Neural progenitor cell (in vitro differentiated cells): ENCODE measurements at regions not wholly inside any gene's neighbourhood (a gene's known extent, or its start where the extent isn't known, plus 50 kb on each side); places are given as distances from the start of the nearest gene placed in this dataset.

ENCODE experiments used
- DNase-seq: peaks from one replicate; pipeline ENCODE4 v3.0.0-alpha.2; 2016; ENCODE audit warnings: low spot score
- H2AFZ ChIP-seq: fragments of 200-600 bp; sonication (generic); replicated peaks from 2 replicates; pipeline ENCODE4 v1.6.1; 2016; ENCODE audit warnings: antibody characterized with exemption
- H3F3A ChIP-seq: fragments of 200-600 bp; sonication (generic); 2 replicates; pipeline ENCODE4 v1.6.1; 2016; ENCODE audit warnings: antibody characterized with exemption, low read depth
- H3K27ac ChIP-seq: fragments of 200-600 bp; sonication (generic); 2 replicates; pipeline ENCODE4 v1.5.1; 2016; ENCODE audit warnings: mild to moderate bottlenecking
- H3K27me3 ChIP-seq: fragments of 200-600 bp; sonication (generic); 2 replicates; pipeline ENCODE4 v1.6.1; 2016; ENCODE audit warnings: mild to moderate bottlenecking, moderate library complexity
- H3K36me3 ChIP-seq: fragments of 200-600 bp; sonication (generic); 2 replicates; pipeline ENCODE4 v1.5.1; 2016
- H3K4me1 ChIP-seq: fragments of 200-600 bp; sonication (generic); 2 replicates; pipeline ENCODE4 v1.6.1; 2016; ENCODE audit warnings: mixed run types
- H3K4me2 ChIP-seq: fragments of 200-600 bp; sonication (generic); 2 replicates; pipeline ENCODE4 v1.6.1; 2016
- H3K4me3 ChIP-seq: fragments of 200-600 bp; sonication (generic); 2 replicates; pipeline ENCODE4 v1.5.1; 2016
- H3K79me2 ChIP-seq: fragments of 200-600 bp; sonication (generic); 2 replicates; pipeline ENCODE4 v1.6.1; 2016; ENCODE audit warnings: low read depth
- H3K9ac ChIP-seq: fragments of 200-600 bp; sonication (generic); 2 replicates; pipeline ENCODE4 v1.6.1; 2016
- H3K9me3 ChIP-seq: fragments of 200-600 bp; sonication (generic); 2 replicates; pipeline ENCODE4 v1.5.1; 2016; ENCODE audit warnings: low read depth
- H4K20me1 ChIP-seq: fragments of 200-600 bp; sonication (generic); 2 replicates; pipeline ENCODE4 v1.6.1; 2016; ENCODE audit warnings: low read depth
- H3K27ac Mint-ChIP-seq: 3 replicates; pipeline ENCODE4 v1.8.0; 2021; ENCODE audit warnings: mixed read lengths
- H3K27me3 Mint-ChIP-seq: 2 replicates; pipeline ENCODE4 v1.8.0; 2022; ENCODE audit warnings: low read depth, mild to moderate bottlenecking, inconsistent platforms, moderate library complexity, mixed read lengths; ENCODE audit not compliant: insufficient read depth
- H3K36me3 Mint-ChIP-seq: 3 replicates; pipeline ENCODE4 v1.8.0; 2021; ENCODE audit warnings: mixed read lengths
- H3K4me1 Mint-ChIP-seq: 3 replicates; pipeline ENCODE4 v1.8.0; 2021; ENCODE audit warnings: mixed read lengths
- H3K4me3 Mint-ChIP-seq: 3 replicates; pipeline ENCODE4 v1.8.0; 2021; ENCODE audit warnings: mild to moderate bottlenecking, moderate library complexity, mixed read lengths
- H3K9me3 Mint-ChIP-seq: 3 replicates; pipeline ENCODE4 v1.8.0; 2020; ENCODE audit warnings: mixed read lengths
- EZH2 ChIP-seq: fragments of 200-600 bp; sonication (generic); IDR thresholded peaks from 2 replicates; pipeline ENCODE4 v1.6.1; 2017; ENCODE audit warnings: antibody characterized with exemption, mild to moderate bottlenecking, moderate library complexity
- EZH2phosphoT487 ChIP-seq: fragments of 200-600 bp; sonication (generic); IDR thresholded peaks from 2 replicates; pipeline ENCODE4 v1.6.1; 2017; ENCODE audit warnings: antibody characterized with exemption
- TF ChIP-seq, protein P1 (sequence below): fragments of 200-600 bp; sonication (generic); IDR thresholded peaks from 2 replicates; pipeline ENCODE4 v1.5.1; 2017; ENCODE audit warnings: antibody characterized with exemption, mild to moderate bottlenecking

- no peaks in the 10 kb centered on the region for H3F3A ChIP-seq
- H3K9me3 ChIP-seq = no peaks in the 10 kb centered on the region
- DNase-seq = no peak
- TF ChIP-seq EZH2 = no peak
- TF ChIP-seq, protein P1, sequence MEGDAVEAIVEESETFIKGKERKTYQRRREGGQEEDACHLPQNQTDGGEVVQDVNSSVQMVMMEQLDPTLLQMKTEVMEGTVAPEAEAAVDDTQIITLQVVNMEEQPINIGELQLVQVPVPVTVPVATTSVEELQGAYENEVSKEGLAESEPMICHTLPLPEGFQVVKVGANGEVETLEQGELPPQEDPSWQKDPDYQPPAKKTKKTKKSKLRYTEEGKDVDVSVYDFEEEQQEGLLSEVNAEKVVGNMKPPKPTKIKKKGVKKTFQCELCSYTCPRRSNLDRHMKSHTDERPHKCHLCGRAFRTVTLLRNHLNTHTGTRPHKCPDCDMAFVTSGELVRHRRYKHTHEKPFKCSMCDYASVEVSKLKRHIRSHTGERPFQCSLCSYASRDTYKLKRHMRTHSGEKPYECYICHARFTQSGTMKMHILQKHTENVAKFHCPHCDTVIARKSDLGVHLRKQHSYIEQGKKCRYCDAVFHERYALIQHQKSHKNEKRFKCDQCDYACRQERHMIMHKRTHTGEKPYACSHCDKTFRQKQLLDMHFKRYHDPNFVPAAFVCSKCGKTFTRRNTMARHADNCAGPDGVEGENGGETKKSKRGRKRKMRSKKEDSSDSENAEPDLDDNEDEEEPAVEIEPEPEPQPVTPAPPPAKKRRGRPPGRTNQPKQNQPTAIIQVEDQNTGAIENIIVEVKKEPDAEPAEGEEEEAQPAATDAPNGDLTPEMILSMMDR = no peak
- no peak for TF ChIP-seq EZH2phosphoT487
- H3K9me3 Mint-ChIP-seq = no peaks in the 10 kb centered on the region
- H3K36me3 Mint-ChIP-seq = no peaks in the 10 kb centered on the region
- H3K79me2 ChIP-seq = no peaks in the 10 kb centered on the region
- no peak overlapping the region for H3K27ac ChIP-seq
- H3K9ac ChIP-seq = no peak overlapping the region
- H3K4me2 ChIP-seq = no peak overlapping the region
- H3K4me3 Mint-ChIP-seq = no peak overlapping the region
- H3K36me3 ChIP-seq = no peaks in the 10 kb centered on the region
- no peaks in the 10 kb centered on the region for H3K27me3 ChIP-seq
- no peak overlapping the region for H3K4me3 ChIP-seq
- H3K27ac Mint-ChIP-seq = no peak overlapping the region
- H3K4me1 ChIP-seq = no peaks in the 10 kb centered on the region
- no peaks in the 10 kb centered on the region for H3K4me1 Mint-ChIP-seq
- H4K20me1 ChIP-seq = no peaks in the 10 kb centered on the region
- peak overlapping the region; percentile 59 for H2AFZ ChIP-seq
- H3K27me3 Mint-ChIP-seq = no peaks in the 10 kb centered on the region
These were observed 86.0 kb downstream of the GCNT4 start for GRCh38 chr5:74966141-74967026.

- Mint-ChIP-seq H3K4me3 (no peak overlapping the region), H3K27ac (no peak overlapping the region), H3K9me3 (no peaks in the 10 kb centered on the region), H3K36me3 (no peaks in the 10 kb centered on the region), H3K4me1 (no peaks in the 10 kb centered on the region), H3K27me3 (no peaks in the 10 kb centered on the region)
- DNase-seq = no peak
- Histone ChIP-seq H3K27ac (no peak overlapping the region), H3K27me3 (no peaks in the 10 kb centered on the region), H3K9ac (no peak overlapping the region), H3K79me2 (no peaks in the 10 kb centered on the region), H2AFZ (no peak overlapping the region), H4K20me1 (no peaks in the 10 kb centered on the region), H3K4me3 (no peak overlapping the region), H3F3A (no peaks in the 10 kb centered on the region), H3K36me3 (no peaks in the 10 kb centered on the region), H3K4me2 (no peak overlapping the region), H3K9me3 (no peaks in the 10 kb centered on the region), H3K4me1 (no peaks in the 10 kb centered on the region)
- TF ChIP-seq, protein P1 = no peak
- no peak for TF ChIP-seq EZH2phosphoT487
- TF ChIP-seq EZH2 = no peak
These were observed 89.0 kb downstream of the GCNT4 start for GRCh38 chr5:74963407-74963806.

- Histone ChIP-seq H3K4me1 (no peaks in the 10 kb centered on the region), H4K20me1 (no peaks in the 10 kb centered on the region), H2AFZ (no peak overlapping the region), H3K9me3 (no peaks in the 10 kb centered on the region), H3K27me3 (no peaks in the 10 kb centered on the region), H3K79me2 (no peaks in the 10 kb centered on the region), H3K36me3 (no peaks in the 10 kb centered on the region), H3F3A (no peaks in the 10 kb centered on the region), H3K9ac (no peak overlapping the region), H3K27ac (no peak overlapping the region), H3K4me2 (no peak overlapping the region), H3K4me3 (no peak overlapping the region)
- Mint-ChIP-seq H3K27ac (no peak overlapping the region), H3K27me3 (no peaks in the 10 kb centered on the region), H3K4me3 (no peak overlapping the region), H3K9me3 (peaks cover 2% of the 10 kb centered on the region), H3K4me1 (no peaks in the 10 kb centered on the region), H3K36me3 (no peaks in the 10 kb centered on the region)
- DNase-seq = no peak
- no peak for TF ChIP-seq EZH2phosphoT487
- TF ChIP-seq EZH2 = no peak
- TF ChIP-seq, protein P1 = no peak
These were observed 91.7 kb upstream of the FAM169A start for GRCh38 chr5:74957906-74958305.
